Stimulated activated CD8-positive, alpha-beta memory T cell treated with anti-CD3 and anti-CD28 coated beads, Interleukin-7, amount 100 ng/mL, for 48 hours (primary cell): ENCODE measurements at regions not wholly inside any gene's neighbourhood (a gene's known extent, or its start where the extent isn't known, plus 50 kb on each side); places are given as distances from the start of the nearest gene placed in this dataset.

Experiments
- DNase-seq, 2 donors: peaks; one replicate each; pipeline ENCODE4 v3.0.0-alpha.2; 2020; ENCODE audit warnings: low read depth in 1 of 2; ENCODE audit errors: extremely low read depth in 1 of 2

DNA sequence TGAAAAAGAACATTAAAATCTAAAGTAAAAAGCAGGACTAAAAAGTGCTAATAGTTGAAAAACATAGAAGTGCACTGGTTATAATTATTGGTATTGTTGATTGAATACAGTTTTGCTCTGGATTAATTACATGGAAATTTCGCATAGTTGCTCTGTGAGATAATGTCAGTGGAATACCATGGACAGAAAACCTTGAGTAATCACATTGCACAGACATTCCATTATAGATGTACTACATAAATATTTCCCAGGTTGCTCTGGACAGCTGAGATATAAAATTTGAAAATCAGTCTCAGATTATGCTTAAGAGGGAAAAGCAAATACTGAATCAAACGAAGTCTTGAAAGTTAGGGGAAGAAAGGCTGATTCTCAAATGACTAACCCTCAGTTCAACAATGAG is 439.3 kb upstream of the FLRT2 start:
- DNase-seq = no peak

DNA sequence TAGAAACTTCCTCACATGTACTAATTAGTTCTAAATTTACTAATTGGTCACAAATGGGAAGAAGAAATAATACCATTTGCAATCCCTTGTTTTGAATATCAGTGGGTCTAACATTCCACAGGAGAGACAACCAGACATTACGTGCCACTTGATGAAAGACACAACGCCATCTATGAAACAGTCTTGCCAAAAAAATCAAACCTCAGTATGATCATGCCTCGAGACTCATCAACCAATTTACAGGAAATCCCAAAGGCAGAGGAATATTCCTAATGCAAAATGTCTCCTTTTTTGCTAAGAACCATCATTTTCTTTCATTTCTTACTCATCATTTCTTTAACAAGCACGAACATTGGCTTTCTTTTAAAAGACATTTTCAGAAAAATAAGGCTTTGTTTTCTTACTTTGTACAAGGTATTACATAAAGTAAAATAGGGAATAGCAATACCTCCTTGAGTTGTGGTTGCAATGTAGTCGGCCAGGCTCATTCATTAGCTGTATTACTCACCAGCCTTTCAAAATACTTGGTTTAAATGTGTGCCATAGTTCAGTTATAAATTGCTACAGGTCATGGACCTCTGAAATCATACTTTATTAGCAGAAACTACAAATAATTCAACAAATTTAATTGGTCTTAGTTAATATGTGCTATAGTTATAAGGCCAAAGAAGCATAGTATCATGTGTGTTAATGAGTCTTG is 436.2 kb upstream of the FLRT2 start:
- DNase-seq = no peak

DNA sequence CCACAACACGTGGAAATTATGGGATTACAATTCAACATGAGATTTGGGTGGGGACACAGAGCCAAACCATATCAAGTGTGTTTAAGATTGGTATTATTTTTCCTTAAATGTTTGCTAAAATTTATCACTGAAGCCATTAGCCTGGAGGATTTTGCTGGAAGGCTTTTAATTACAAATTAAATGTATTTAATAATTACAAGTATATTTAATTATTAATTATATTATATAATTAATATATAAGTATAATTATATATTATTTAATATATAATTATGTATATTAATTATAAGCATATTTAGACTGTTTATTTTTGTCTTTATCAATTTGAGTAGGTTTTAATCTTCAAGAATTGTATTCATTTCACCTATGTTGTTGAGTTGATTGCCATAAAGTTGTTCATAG is 427.4 kb upstream of the FLRT2 start:
- no peak for DNase-seq

DNA sequence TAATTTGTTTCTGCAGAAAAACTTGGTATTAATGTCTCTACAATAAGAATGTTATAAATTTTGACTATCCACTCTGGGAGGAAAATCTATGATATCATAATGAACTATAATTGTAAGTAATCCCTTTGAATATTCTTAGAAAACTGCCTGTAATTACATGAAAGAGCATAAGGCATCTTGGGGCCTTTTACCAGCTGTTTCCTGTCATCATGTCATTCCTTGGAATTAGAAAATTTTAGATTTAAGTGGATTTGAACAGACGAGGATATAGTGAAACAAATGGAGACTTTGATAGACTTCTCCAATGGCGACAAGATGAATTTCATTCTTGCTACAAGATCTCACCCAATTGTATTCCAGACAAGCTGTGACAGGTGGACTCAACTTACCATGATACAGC is 423.4 kb upstream of the FLRT2 start:
- DNase-seq = no peak

- no peak for DNase-seq
These were observed 417.2 kb upstream of the FLRT2 start for GRCh38 chr14:85112762-85113161.

GRCh38 chr14:85115921-85116320 is 414.0 kb upstream of the FLRT2 start:
- DNase-seq = no peak

- DNase-seq = no peak
These were observed 411.7 kb upstream of the FLRT2 start for GRCh38 chr14:85118274-85118673.

DNA sequence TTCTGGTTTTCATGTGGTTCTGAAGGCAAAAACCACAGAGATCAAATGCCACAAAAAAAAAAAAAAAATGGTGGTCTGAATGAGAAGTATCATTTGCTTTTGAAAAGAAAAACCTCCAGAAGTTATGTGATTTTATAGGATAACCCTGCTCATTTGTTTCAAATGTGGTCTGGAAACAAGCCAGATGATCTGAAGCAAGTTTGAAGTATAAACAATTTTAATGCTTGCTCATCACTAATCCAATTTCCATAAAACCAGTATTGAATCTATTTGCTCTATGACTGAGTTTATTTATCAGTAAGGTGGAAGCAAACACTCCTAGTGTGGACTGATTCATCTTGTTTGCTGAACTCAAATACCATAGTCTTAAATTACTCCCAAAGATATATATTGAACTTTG is 407.3 kb upstream of the FLRT2 start:
- no peak for DNase-seq

GRCh38 chr14:85123755-85124154 is 406.2 kb upstream of the FLRT2 start:
- no peak for DNase-seq

- DNase-seq = no peak
These were observed 405.2 kb upstream of the FLRT2 start for GRCh38 chr14:85124631-85125290.

GRCh38 chr14:85125291-85125670 is 404.7 kb upstream of the FLRT2 start:
- no peak for DNase-seq

DNA sequence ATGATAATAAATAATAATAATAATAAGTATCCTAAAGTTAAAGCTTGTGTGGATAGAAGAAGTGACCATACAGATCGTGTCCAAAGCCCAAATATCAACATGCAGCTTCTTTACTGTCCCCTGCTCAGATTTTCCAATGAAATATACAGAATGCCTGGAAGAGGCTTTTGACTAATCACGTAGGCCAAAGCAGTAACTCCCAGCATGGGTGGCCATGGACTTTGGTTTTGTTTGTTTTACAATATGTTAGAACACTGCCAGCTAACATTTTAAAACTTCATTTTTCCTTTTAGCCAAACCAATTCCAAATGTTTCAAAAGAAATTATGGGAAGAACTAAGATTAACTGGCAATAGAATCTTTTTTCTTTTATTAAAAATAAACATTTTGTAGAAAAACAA is 400.0 kb upstream of the FLRT2 start:
- no peak for DNase-seq

- DNase-seq = no peak
These were observed 398.6 kb upstream of the FLRT2 start for GRCh38 chr14:85131226-85131922.

GRCh38 chr14:85142982-85143381 is 387.0 kb upstream of the FLRT2 start:
- no peak for DNase-seq

DNA sequence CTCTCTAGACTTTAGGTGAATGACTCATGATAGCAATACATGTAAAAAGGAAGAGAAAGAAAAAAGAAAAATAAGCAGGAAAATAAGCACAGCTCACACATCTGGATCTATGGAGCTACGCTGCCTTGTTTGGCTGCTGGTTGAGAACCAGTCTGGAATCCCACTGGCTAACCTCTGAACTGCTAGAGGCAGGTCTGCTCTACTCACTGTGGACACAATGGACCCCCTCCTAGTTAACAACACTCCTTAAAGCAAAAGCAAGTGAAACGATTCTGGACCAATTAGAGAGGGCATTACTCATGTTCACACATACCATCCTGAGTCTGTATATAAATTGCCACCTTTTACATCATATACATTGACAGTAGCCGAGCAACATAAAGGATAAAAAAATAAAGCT is 383.2 kb upstream of the FLRT2 start:
- DNase-seq = no peak

GRCh38 chr14:85150166-85150565 is 379.8 kb upstream of the FLRT2 start:
- no peak for DNase-seq

DNA sequence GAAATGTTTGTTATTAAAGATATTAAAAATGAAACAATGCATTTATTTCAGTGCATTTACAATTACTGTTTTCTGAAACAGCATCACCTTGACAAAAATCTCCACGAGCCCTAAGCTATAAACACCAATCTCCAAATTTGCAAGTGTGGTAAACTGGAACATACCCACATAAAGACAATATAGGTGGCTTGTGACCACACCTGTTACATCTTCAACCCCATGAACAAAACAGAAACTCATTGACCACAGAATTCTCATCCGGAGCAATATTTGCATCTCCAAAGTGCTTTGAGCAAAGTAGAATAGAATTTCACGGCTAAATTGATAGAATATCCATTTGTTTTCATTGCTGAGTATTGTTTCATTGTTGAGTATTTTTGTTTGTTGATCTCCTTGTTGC is 375.2 kb upstream of the FLRT2 start:
- DNase-seq = no peak

- no peak for DNase-seq
These were observed 373.6 kb upstream of the FLRT2 start for GRCh38 chr14:85156319-85156718.

DNA sequence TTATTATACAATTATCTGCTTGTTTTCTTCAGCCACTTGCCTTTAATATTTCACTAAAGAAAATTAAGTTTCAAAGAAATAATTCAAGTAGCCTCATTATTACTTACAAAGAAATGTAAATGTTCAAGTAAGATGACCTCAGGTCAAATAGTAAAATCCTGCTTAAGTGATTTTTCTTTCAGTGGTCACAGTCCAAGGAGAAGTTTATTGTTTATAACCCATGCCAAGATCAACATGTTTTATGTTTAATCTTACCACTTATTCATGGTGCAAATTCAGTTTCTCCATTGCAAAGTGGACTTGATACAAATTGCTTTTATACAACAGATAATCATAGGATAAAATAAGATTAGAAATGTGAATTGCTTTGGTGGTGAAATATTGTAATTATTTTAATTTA is 370.2 kb upstream of the FLRT2 start:
- DNase-seq = no peak

GRCh38 chr14:85165094-85165493 is 364.9 kb upstream of the FLRT2 start:
- DNase-seq = no peak

- DNase-seq = no peak
These were observed 360.6 kb upstream of the FLRT2 start for GRCh38 chr14:85169381-85169780.

DNA sequence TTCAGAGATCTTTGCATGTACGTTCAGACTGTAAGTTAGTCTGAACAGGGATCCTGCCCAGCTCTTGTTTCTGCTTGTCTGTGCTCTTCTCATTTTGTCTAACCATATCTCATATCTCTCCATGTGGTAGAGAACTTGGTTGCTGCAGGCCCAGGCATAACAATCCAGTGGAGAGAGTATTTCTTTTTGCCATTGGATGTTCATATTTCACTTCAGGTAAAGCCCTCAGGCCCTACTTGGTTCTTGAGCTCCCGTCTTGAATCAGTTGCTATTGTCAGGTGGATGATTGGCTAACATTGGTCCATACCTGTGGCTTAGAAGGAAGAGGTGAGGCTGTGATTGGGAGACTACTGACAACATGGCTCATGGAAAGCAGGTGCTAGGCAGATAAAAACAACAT is 357.7 kb upstream of the FLRT2 start:
- DNase-seq = no peak
